ENCODE measurements at regions not wholly inside any gene's neighbourhood (a gene's known extent, or its start where the extent isn't known, plus 50 kb on each side); places are given as distances from the start of the nearest gene placed in this dataset.

DNA sequence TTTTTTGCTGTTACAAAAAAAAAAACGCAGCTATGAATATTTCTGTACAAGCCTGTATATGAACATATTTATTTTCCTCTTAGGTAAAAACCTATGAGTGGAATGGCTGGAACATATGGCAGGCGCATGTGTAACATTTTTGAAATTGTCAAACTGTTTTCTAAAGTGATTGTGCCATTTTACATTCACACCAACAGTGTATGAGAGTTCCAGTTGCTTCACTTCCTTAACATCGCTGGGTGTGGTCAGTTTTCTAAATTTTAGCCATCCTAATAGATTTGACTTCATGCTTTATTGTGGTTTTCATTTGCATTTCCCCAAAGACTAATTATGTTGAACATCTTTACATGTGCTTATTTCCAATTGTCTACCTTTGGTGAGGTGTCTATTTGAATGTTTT, 306.8 kb downstream of the KCNRG start:
- Histone ChIP-seq H3K4me1 (ENCODE audit: insufficient read depth, low read length) (peaks cover 26% of the 10 kb centered on the region), H3K79me2 (ENCODE audit: insufficient read depth, low read length) (no peaks in the 10 kb centered on the region)
- TF ChIP-seq, protein P1, sequence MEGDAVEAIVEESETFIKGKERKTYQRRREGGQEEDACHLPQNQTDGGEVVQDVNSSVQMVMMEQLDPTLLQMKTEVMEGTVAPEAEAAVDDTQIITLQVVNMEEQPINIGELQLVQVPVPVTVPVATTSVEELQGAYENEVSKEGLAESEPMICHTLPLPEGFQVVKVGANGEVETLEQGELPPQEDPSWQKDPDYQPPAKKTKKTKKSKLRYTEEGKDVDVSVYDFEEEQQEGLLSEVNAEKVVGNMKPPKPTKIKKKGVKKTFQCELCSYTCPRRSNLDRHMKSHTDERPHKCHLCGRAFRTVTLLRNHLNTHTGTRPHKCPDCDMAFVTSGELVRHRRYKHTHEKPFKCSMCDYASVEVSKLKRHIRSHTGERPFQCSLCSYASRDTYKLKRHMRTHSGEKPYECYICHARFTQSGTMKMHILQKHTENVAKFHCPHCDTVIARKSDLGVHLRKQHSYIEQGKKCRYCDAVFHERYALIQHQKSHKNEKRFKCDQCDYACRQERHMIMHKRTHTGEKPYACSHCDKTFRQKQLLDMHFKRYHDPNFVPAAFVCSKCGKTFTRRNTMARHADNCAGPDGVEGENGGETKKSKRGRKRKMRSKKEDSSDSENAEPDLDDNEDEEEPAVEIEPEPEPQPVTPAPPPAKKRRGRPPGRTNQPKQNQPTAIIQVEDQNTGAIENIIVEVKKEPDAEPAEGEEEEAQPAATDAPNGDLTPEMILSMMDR (IDR thresholded peaks at IDR 0.05; ENCODE audit: extremely low read depth, low read depth, low read length): no peak

GRCh38 chr13:50323440-50324065, 308.3 kb downstream of the KCNRG start:
- no peaks in the 10 kb centered on the region for H4K20me1 ChIP-seq (ENCODE audit: insufficient read depth, low read length)
- no peaks in the 10 kb centered on the region for H3K9me3 ChIP-seq (ENCODE audit: low read depth, low read length)
- no peak for DNase-seq (ENCODE audit: insufficient read length, low spot score, missing footprints)
- peak overlapping the region; percentile 1 for H3K4me2 ChIP-seq (ENCODE audit: insufficient read depth, low read length)
- TF ChIP-seq, protein P1 (IDR thresholded peaks at IDR 0.05; ENCODE audit: extremely low read depth, low read depth, low read length): no peak
- H2AFZ ChIP-seq (ENCODE audit: low read length): peak overlapping the region; percentile 69
- H3K4me1 ChIP-seq (ENCODE audit: insufficient read depth, low read length): peaks cover 27% of the 10 kb centered on the region
- H3K4me3 ChIP-seq (ENCODE audit: insufficient read depth, low read length): no peak overlapping the region
- H3K79me2 ChIP-seq (ENCODE audit: insufficient read depth, low read length): no peaks in the 10 kb centered on the region
- no peaks in the 10 kb centered on the region for H3K36me3 ChIP-seq (ENCODE audit: insufficient read depth, low read length)
- H3K27me3 ChIP-seq (ENCODE audit: insufficient read depth, low read length): no peaks in the 10 kb centered on the region
- peak overlapping the region; percentile 88 for H3K27ac ChIP-seq (ENCODE audit: low read depth, low read length)

More for the DNA sequence above, 306.8 kb downstream of the KCNRG start:
- no peaks in the 10 kb centered on the region for H3K36me3 ChIP-seq (ENCODE audit: insufficient read depth, low read length)
- H3K4me3 ChIP-seq (ENCODE audit: insufficient read depth, low read length): no peak overlapping the region
- H3K9me3 ChIP-seq (ENCODE audit: low read depth, low read length): no peaks in the 10 kb centered on the region
- H3K27ac ChIP-seq (ENCODE audit: low read depth, low read length): no peak overlapping the region
- H2AFZ ChIP-seq (ENCODE audit: low read length): no peak overlapping the region
- H3K4me2 ChIP-seq (ENCODE audit: insufficient read depth, low read length): no peak overlapping the region
- no peaks in the 10 kb centered on the region for H3K27me3 ChIP-seq (ENCODE audit: insufficient read depth, low read length)
- no peak for DNase-seq (ENCODE audit: insufficient read length, low spot score, missing footprints)
- no peaks in the 10 kb centered on the region for H4K20me1 ChIP-seq (ENCODE audit: insufficient read depth, low read length)

DNA sequence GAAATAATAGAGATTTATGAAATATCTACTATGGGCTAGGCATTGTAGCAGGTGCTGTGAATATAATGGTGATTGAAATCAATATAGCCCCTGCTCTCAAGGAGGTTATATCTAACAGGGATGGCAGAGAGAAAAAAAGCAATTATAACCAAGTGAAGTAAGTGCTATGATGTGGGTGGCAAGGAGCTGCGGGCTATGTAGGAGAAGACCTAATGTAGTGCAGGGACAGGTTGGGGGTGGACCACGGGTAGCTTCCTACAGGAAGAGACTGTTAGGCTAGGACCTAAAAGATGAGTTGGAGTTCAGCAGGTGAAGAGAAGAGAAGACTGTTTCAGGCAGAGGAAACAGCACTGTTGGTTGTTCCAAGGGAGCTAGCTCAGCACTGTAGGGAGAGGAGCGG, 311.0 kb downstream of the KCNRG start:
- Histone ChIP-seq H2AFZ (ENCODE audit: low read length) (peak overlapping the region; percentile 54), H4K20me1 (ENCODE audit: insufficient read depth, low read length) (no peaks in the 10 kb centered on the region), H3K4me3 (ENCODE audit: insufficient read depth, low read length) (no peak overlapping the region), H3K36me3 (ENCODE audit: insufficient read depth, low read length) (no peaks in the 10 kb centered on the region), H3K4me2 (ENCODE audit: insufficient read depth, low read length) (peak overlapping the region; percentile 49), H3K27me3 (ENCODE audit: insufficient read depth, low read length) (no peaks in the 10 kb centered on the region), H3K9me3 (ENCODE audit: low read depth, low read length) (no peaks in the 10 kb centered on the region), H3K27ac (ENCODE audit: low read depth, low read length) (no peak overlapping the region), H3K4me1 (ENCODE audit: insufficient read depth, low read length) (peaks cover 15% of the 10 kb centered on the region), H3K79me2 (ENCODE audit: insufficient read depth, low read length) (no peaks in the 10 kb centered on the region)
- no peak for DNase-seq (ENCODE audit: insufficient read length, low spot score, missing footprints)
- TF ChIP-seq, protein P1 (IDR thresholded peaks at IDR 0.05; ENCODE audit: extremely low read depth, low read depth, low read length): no peak

DNA sequence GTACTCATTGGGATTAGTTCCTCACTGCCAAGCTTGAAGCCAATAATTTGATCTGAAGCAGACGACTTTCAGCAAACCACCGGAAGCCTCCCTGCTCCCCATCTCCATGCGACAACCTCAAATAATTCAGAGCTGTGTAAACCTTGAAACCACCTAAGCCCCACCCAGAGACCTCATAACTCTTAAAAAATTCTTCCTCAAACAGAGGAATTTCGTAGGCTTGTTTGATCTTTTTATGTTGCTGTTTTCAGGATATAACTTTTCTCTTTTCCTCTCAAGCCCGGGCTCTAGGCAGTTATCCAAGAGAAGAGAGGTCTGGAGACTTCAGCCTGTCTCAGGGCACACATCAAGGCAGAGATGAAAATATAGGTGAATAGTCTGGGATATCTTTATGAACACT, 311.6 kb downstream of the KCNRG start:
- DNase-seq (ENCODE audit: insufficient read length, low spot score, missing footprints): no peak
- H3K9me3 ChIP-seq (ENCODE audit: low read depth, low read length): no peaks in the 10 kb centered on the region
- H3K4me2 ChIP-seq (ENCODE audit: insufficient read depth, low read length): peak overlapping the region; percentile 49

More for the DNA sequence above, 311.6 kb downstream of the KCNRG start:
- TF ChIP-seq, protein P1 (IDR thresholded peaks at IDR 0.05; ENCODE audit: extremely low read depth, low read depth, low read length): no peak
- Histone ChIP-seq H3K27me3 (ENCODE audit: insufficient read depth, low read length) (no peaks in the 10 kb centered on the region), H3K4me1 (ENCODE audit: insufficient read depth, low read length) (peaks cover 15% of the 10 kb centered on the region), H3K27ac (ENCODE audit: low read depth, low read length) (no peak overlapping the region), H3K4me3 (ENCODE audit: insufficient read depth, low read length) (no peak overlapping the region), H4K20me1 (ENCODE audit: insufficient read depth, low read length) (no peaks in the 10 kb centered on the region), H3K36me3 (ENCODE audit: insufficient read depth, low read length) (no peaks in the 10 kb centered on the region), H2AFZ (ENCODE audit: low read length) (peak overlapping the region; percentile 54), H3K79me2 (ENCODE audit: insufficient read depth, low read length) (no peaks in the 10 kb centered on the region)

Data from osteoblast (primary cell).